ENCODE measurements at regions not wholly inside any gene's neighbourhood (a gene's known extent, or its start where the extent isn't known, plus 50 kb on each side); places are given as distances from the start of the nearest gene placed in this dataset.
A peak's percentile ranks its signal among the peaks of the same experiment; 100 is the strongest.

DNA sequence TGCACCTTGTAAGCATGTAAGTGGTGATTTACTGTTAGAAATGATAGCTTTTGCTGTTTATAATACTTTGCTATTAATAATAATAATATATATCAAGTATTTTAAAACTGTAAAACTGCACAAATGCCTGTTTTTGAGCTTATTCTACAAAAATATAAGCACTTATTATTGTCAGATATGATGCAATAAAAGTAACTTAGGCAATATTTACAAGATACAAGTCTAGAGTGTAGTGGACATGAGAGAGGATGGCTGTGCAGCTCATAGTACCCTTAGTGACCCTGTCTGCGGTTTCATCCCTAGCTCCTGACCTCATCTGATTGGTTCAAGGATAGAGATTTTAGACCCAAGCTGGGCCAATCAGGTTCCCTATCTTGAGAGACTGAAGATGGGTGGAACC, 178.4 kb downstream of the MTX2 start:
- BruUV-seq (replicated peaks) = no TSS peak
- Histone ChIP-seq H3K4me1 (ENCODE audit: insufficient read depth, low read length) (peaks cover 8% of the 10 kb centered on the region; the same call in 1 of the 2 replicates), H3K9me3 (ENCODE audit: low read length) (no peaks in the 10 kb centered on the region), H3K9ac (ENCODE audit: insufficient read depth, low read depth, low read length) (no peak overlapping the region), H3K36me3 (replicated peaks in 1 of 2; ENCODE audit: control insufficient read depth in 1 of 2, insufficient read depth in 2 of 2, low read length in 2 of 2) (no peaks in the 10 kb centered on the region), H2AFZ (ENCODE audit: low read length) (no peak overlapping the region), H3K4me2 (ENCODE audit: low read depth, low read length) (no peak overlapping the region), H3K27me3 (ENCODE audit: control insufficient read depth in 1 of 2, insufficient read depth in 2 of 2, low read length in 2 of 2) (peaks cover 2 to 10% of the 10 kb centered on the region in 2 experiments; a peak in 2 of 5 replicates), H3K4me3 (replicated peaks in 1 of 3; ENCODE audit: insufficient read depth in 1 of 3, low read depth in 2 of 3, low read length in 3 of 3) (no peak overlapping the region), H3K27ac (ENCODE audit: extremely low read length, insufficient read depth, low read length) (no peak overlapping the region), H3K79me2 (ENCODE audit: insufficient read depth, low read length) (no peaks in the 10 kb centered on the region), H4K20me1 (ENCODE audit: insufficient read depth, low read length) (no peaks in the 10 kb centered on the region)
- no peak for DNase-seq (ENCODE audit: low spot score)
- ChIA-PET CTCF (ENCODE audit: low intra/inter-chr PET ratio, low total read pairs) (no interaction called here), POLR2A (no interaction called here)
- intact Hi-C loops (cut with micrococcal nuclease; ENCODE audit: unreplicated experiment) (no loop called here), in situ Hi-C loops (cut with HindIII; ENCODE audit: extremely low pct_ligation_motif_present, low pct_unique_long_range_greater_than_20kb) (no loop called here)
- peak; percentile 82 for TF ChIP-seq CEBPB (IDR thresholded peaks at IDR 0.05; ENCODE audit: borderline replicate concordance, low read depth, low read length)
- no peak for TF ChIP-seq POLR2G (IDR thresholded peaks at IDR 0.05; ENCODE audit: low read depth, low read length)
- TF ChIP-seq JDP2 (CRISPR knock-in tag; IDR thresholded peaks at IDR 0.05; ENCODE audit: borderline replicate concordance) = no peak
- no peak for TF ChIP-seq ZFY (CRISPR knock-in tag; IDR thresholded peaks at IDR 0.05)
- TF ChIP-seq, protein P1, sequence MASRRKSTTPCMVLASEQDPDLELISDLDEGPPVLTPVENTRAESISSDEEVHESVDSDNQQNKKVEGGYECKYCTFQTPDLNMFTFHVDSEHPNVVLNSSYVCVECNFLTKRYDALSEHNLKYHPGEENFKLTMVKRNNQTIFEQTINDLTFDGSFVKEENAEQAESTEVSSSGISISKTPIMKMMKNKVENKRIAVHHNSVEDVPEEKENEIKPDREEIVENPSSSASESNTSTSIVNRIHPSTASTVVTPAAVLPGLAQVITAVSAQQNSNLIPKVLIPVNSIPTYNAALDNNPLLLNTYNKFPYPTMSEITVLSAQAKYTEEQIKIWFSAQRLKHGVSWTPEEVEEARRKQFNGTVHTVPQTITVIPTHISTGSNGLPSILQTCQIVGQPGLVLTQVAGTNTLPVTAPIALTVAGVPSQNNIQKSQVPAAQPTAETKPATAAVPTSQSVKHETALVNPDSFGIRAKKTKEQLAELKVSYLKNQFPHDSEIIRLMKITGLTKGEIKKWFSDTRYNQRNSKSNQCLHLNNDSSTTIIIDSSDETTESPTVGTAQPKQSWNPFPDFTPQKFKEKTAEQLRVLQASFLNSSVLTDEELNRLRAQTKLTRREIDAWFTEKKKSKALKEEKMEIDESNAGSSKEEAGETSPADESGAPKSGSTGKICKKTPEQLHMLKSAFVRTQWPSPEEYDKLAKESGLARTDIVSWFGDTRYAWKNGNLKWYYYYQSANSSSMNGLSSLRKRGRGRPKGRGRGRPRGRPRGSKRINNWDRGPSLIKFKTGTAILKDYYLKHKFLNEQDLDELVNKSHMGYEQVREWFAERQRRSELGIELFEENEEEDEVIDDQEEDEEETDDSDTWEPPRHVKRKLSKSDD (CRISPR knock-in tag; IDR thresholded peaks at IDR 0.05; ENCODE audit: low read depth) = no peak
- no peak for TF ChIP-seq PAWR (CRISPR knock-in tag; IDR thresholded peaks at IDR 0.05; ENCODE audit: borderline replicate concordance)
- no peak for TF ChIP-seq PCBP2 (optimal IDR thresholded peaks at IDR 0.05; ENCODE audit: low read depth, low read length, poor library complexity, severe bottlenecking)
- TF ChIP-seq CC2D1A (CRISPR knock-in tag; IDR thresholded peaks at IDR 0.05) = no peak
- no peak for TF ChIP-seq BRCA1 (CRISPR knock-in tag; IDR thresholded peaks at IDR 0.05)
- FAIRE-seq = no peak
- 0% methylated on average over 1 of the region's 1 CpG for WGBS (ENCODE audit: low lambda C conversion rate)
- ATAC-seq = no peak

Measured in HepG2 (cell line).